NCI-H2227 (cell line): ENCODE measurements at regions not wholly inside any gene's neighbourhood (a gene's known extent, or its start where the extent isn't known, plus 50 kb on each side); places are given as distances from the start of the nearest gene placed in this dataset.
"Not testable (repeated sequence)": the region's sequence is repeated elsewhere in the genome, so short reads cannot be mapped to it uniquely, and the experiment has no call there.

Source experiments
- DNase-seq: peaks from one replicate; lab custom pipeline; 2025; ENCODE audit not compliant: unreplicated experiment; lab: John Stamatoyannopoulos, UW

GRCh38 chr12:75766263-75767160 lies 255.1 kb upstream of the KRR1 start:
- DNase-seq = no peak

GRCh38 chr12:75765170-75766059 lies 254.0 kb upstream of the KRR1 start:
- DNase-seq = no peak

- no peak for DNase-seq
Measured at GRCh38 chr12:75764091-75764841, 252.9 kb upstream of the KRR1 start.

GRCh38 chr12:75760573-75761294 lies 249.3 kb upstream of the KRR1 start:
- no peak for DNase-seq

- DNase-seq = no peak
Measured at GRCh38 chr12:75759842-75760572, 248.6 kb upstream of the KRR1 start.

GRCh38 chr12:75759196-75759595 lies 247.8 kb upstream of the KRR1 start:
- no peak for DNase-seq

GRCh38 chr12:75756771-75757170 lies 245.4 kb upstream of the KRR1 start:
- no peak for DNase-seq

GRCh38 chr12:75756111-75756510 lies 244.7 kb upstream of the KRR1 start:
- no peak for DNase-seq

GRCh38 chr12:75754698-75755097 lies 243.3 kb upstream of the KRR1 start:
- no peak for DNase-seq

GRCh38 chr12:75754141-75754540 lies 242.7 kb upstream of the KRR1 start:
- no peak for DNase-seq

- no peak for DNase-seq
Measured at GRCh38 chr12:75751769-75752471, 240.5 kb upstream of the KRR1 start.

GRCh38 chr12:75750716-75751306 lies 239.4 kb upstream of the KRR1 start:
- no peak for DNase-seq

GRCh38 chr12:75748990-75749389 lies 237.6 kb upstream of the KRR1 start:
- not testable (repeated sequence) for DNase-seq

GRCh38 chr12:75748136-75748535 lies 236.7 kb upstream of the KRR1 start:
- no peak for DNase-seq

- no peak for DNase-seq
Measured at GRCh38 chr12:75747572-75748021, 236.2 kb upstream of the KRR1 start.

GRCh38 chr12:75746621-75747020 lies 235.2 kb upstream of the KRR1 start:
- DNase-seq = no peak

- no peak for DNase-seq
Measured at GRCh38 chr12:75744607-75745256, 233.3 kb upstream of the KRR1 start.

GRCh38 chr12:75742961-75743360 lies 231.6 kb upstream of the KRR1 start:
- no peak for DNase-seq
